GM20431 (cell line): ENCODE measurements at regions not wholly inside any gene's neighbourhood (a gene's known extent, or its start where the extent isn't known, plus 50 kb on each side); places are given as distances from the start of the nearest gene placed in this dataset.

Experiments used
- in situ Hi-C: fragments of 300-500 bp; cut with MseI, MboI; formaldehyde crosslinking; loops from one replicate; pipeline ENCODE4 v1.15.0; 2020; ENCODE audit warnings: low sequenced_read_pairs; ENCODE audit not compliant: unreplicated experiment

DNA sequence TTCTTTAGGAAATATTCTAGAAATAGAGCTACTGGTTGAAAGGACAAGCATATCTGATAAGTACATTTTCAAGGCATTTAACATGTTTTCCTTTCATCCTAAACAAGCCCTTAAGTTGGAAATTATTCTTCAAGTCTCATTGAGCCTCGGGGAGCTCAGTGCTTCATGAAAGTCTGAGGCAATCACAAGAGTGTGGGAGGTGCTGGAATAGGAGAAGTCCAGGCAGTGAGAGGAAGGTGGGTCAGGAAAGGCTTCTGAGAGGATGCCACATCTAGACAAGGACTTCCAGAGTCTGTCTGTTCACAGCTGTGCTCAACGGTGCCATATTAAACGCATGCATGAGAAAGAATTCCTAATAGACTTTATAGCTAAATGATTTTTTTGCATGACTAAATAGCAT, 69.8 kb downstream of the CD83 start:
- in situ Hi-C loops = no loop called here

- in situ Hi-C loops = no loop called here
Observed at GRCh38 chr6:14189074-14189473, 71.5 kb downstream of the CD83 start.

GRCh38 chr6:14190191-14190928, 72.8 kb downstream of the CD83 start:
- in situ Hi-C loops = no loop called here

DNA sequence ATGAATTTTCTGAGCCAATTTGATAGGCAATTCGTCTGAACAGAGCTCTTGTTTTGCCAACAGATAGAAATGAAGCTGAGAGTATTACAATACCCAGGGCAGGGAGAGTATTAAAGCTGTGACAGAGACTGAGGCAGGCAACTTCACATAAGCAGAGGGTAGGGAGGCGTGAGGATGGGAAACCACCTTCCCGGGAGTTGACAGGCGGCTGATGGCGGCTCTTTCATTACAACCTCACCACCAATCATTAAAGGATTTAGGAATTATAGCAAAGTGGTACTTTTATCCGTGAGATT, 73.3 kb downstream of the CD83 start:
- in situ Hi-C loops = no loop called here

- in situ Hi-C loops = no loop called here
Observed at GRCh38 chr6:14191761-14192160, 74.2 kb downstream of the CD83 start.

DNA sequence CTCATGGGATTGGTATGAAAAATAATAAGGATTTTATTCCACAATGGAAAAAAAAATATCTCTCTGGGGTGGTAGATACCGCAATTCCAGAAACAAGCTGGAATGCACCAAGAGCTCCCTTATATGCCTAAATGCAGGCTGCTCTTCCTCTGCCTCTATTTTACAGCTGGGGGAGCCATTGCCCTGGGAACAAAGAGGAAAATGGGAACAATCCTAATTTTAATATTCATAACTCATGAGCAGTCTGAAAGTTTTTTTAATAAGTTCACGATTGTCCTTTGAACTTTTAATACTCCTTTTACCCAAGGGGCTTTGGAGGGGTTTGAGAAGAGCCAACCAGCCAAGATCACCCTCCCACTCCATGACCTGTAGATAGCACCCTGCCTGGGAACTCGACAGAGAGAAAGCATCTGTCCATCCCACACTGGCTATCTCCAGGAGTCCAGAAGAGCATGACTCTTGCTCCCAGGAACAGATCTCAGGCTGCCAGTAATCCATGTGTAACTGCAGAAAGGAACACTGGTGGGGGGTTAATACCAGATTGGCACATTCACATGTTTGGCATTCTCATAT, 74.7 kb downstream of the CD83 start:
- in situ Hi-C loops = no loop called here

GRCh38 chr6:14193524-14193923, 76.0 kb downstream of the CD83 start:
- in situ Hi-C loops = no loop called here

- in situ Hi-C loops = no loop called here
Observed at GRCh38 chr6:14194483-14194882, 76.9 kb downstream of the CD83 start.

DNA sequence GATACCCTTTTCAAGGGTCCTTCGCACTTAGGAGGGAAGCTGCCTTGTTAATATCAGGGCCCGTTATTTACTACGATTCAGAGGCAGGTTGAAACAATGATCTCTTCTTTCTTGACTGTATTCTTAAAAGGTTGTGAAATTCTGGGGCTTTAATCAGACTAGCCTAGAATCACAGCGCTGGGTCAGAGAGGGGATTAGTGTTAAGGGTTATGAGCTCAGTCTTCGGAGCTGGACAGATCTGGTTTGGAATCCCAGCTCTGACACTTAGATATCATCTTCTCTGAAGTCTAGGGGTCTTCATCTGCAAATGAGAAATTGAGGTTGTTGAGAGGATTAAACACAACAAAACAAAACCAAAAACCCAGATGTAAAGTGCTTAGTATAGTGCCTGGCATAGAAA, 77.4 kb downstream of the CD83 start:
- in situ Hi-C loops = no loop called here

DNA sequence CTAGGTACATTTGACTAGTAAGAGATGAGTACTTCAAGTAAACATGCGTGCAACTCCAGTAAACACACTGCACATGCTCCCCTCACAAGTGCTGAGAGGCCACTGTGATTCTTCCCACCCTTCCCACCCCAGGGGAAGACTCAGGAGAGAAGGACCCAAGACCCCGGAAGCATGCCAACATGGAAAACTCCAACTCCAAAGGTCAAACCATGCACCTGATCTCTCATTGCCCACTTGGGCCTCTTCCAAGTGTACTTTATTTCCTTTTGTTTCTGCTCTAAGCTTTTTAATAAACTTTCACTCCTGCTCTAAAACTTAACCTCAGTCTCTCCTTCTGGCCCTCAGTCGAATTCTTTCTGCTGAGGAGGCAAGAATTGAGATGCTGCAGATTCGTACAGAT, 78.5 kb downstream of the CD83 start:
- in situ Hi-C loops = no loop called here

DNA sequence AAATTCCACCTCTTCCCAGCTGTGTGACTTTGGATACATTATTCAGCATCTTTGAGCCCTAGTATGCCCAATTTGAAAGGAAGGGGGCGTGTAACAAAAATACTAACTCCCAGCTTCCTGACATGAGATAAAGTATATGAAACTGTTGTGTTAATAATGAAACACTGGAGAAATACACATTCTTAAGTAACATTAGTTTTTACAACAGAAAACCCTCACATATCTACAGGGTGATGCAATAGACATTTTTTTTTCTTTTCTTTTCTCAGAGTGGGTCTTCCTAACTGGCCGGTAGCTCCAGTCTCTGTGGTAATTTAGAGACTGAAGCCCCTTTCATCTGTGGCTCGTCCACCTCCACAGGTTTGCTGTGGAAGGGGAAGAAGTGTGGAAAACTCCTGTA, 79.5 kb downstream of the CD83 start:
- in situ Hi-C loops = no loop called here

GRCh38 chr6:14200047-14200446, 82.5 kb downstream of the CD83 start:
- in situ Hi-C loops = loop anchor here (25.0 kb wide), 2 partner anchors 1287 to 1412 kb away; no protein-coding TSS in a partner anchor

- in situ Hi-C loops = loop anchor here (25.0 kb wide), 2 partner anchors 1284 to 1409 kb away; no protein-coding TSS in a partner anchor
Observed at GRCh38 chr6:14202947-14203346, 85.4 kb downstream of the CD83 start.

- in situ Hi-C loops = loop anchor here (25.0 kb wide), 2 partner anchors 1281 to 1406 kb away; no protein-coding TSS in a partner anchor
Observed at GRCh38 chr6:14206391-14206790, 88.8 kb downstream of the CD83 start.

DNA sequence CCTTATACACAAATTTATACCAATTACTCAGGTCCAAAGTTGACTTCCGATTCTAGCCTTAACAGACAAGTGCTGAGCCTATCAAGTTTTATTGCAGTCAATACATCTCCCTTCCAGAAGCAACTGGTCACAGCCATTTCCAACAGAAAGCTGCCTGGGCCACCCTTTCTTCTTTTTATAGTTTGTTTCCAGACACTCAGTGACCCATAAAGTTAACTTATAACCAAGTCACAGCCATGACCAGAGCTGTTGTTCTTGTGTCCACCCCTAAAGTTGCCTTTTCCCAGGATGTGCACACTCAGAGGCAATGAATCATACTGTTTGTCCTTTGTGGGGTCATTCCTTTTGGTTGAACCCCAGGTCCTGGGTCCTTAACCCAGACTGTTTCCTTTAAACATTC, 89.9 kb downstream of the CD83 start:
- in situ Hi-C loops = loop anchor here (25.0 kb wide), 2 partner anchors 1280 to 1405 kb away; no protein-coding TSS in a partner anchor

- in situ Hi-C loops = loop anchor here (25.0 kb wide), 2 partner anchors 1278 to 1403 kb away; no protein-coding TSS in a partner anchor
Observed at GRCh38 chr6:14209000-14209399, 91.4 kb downstream of the CD83 start.

GRCh38 chr6:14210077-14210476, 92.5 kb downstream of the CD83 start:
- in situ Hi-C loops = loop anchor here (25.0 kb wide), 2 partner anchors 1277 to 1402 kb away; no protein-coding TSS in a partner anchor

- in situ Hi-C loops = loop anchor here (25.0 kb wide), 2 partner anchors 1276 to 1401 kb away; no protein-coding TSS in a partner anchor
Observed at GRCh38 chr6:14210663-14211561, 93.3 kb downstream of the CD83 start.

DNA sequence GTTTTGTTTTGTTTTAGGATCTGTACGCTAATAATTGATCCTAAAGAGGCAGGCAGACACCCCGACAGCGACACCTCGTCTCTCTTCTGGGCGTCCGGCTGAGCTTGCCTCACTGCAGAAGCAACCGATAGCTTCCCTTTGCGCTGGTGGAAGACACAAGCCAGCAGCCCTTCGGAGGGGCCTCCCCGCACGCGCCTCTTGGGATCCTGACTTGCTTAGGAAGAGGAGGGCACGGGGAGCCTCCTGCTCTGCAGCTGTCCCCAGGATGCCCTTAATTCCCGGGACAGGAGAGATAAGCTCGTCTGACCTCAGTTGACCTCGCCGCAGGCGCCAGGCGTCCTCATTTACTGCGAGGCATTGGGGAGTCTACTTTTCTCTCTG, 94.0 kb downstream of the CD83 start:
- in situ Hi-C loops = loop anchor here (25.0 kb wide), 2 partner anchors 1276 to 1401 kb away; no protein-coding TSS in a partner anchor

DNA sequence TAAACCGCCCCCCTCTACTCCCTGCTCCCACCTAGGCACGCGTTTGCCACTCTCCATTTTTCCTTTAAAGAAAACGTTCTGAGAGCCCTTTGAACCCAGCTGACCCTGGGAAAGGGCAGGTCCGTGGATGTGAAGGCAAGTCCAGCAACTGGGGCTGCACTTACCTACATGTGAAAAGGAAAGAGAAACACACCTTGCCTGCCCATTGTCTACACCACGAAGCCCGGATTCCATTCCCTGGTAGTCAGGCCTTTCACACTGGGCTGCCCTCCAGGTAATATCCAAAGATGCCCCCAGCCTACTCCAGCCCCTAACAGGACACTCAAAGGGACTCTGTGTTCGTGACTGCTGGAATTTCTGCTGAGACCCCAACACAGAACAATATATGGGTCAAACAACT, 94.4 kb downstream of the CD83 start:
- in situ Hi-C loops = loop anchor here (25.0 kb wide), 2 partner anchors 1275 to 1400 kb away; no protein-coding TSS in a partner anchor
